ENCODE measurements at regions not wholly inside any gene's neighbourhood (a gene's known extent, or its start where the extent isn't known, plus 50 kb on each side); places are given as distances from the start of the nearest gene placed in this dataset.

DNA sequence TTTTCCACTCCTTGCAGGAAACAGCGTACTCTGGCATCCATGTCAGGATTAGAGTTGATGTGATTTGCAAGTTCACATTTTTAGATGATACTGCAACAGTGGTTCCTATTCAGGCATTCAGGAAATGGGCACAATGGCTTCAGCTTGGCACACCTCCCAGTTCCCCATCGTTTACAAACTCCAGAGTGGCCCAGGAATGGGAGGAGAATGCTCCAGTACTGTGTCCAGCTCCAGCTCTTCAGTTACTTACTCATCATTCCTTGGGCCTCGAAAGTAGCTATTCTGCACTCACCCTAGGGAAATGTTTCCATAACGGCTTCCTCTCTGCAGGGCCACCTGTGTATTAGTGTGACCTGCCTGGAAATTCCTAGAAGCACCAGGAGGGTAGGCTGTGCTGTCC lies 239.7 kb upstream of the RGS6 start:
- TF ChIP-seq, protein P1, sequence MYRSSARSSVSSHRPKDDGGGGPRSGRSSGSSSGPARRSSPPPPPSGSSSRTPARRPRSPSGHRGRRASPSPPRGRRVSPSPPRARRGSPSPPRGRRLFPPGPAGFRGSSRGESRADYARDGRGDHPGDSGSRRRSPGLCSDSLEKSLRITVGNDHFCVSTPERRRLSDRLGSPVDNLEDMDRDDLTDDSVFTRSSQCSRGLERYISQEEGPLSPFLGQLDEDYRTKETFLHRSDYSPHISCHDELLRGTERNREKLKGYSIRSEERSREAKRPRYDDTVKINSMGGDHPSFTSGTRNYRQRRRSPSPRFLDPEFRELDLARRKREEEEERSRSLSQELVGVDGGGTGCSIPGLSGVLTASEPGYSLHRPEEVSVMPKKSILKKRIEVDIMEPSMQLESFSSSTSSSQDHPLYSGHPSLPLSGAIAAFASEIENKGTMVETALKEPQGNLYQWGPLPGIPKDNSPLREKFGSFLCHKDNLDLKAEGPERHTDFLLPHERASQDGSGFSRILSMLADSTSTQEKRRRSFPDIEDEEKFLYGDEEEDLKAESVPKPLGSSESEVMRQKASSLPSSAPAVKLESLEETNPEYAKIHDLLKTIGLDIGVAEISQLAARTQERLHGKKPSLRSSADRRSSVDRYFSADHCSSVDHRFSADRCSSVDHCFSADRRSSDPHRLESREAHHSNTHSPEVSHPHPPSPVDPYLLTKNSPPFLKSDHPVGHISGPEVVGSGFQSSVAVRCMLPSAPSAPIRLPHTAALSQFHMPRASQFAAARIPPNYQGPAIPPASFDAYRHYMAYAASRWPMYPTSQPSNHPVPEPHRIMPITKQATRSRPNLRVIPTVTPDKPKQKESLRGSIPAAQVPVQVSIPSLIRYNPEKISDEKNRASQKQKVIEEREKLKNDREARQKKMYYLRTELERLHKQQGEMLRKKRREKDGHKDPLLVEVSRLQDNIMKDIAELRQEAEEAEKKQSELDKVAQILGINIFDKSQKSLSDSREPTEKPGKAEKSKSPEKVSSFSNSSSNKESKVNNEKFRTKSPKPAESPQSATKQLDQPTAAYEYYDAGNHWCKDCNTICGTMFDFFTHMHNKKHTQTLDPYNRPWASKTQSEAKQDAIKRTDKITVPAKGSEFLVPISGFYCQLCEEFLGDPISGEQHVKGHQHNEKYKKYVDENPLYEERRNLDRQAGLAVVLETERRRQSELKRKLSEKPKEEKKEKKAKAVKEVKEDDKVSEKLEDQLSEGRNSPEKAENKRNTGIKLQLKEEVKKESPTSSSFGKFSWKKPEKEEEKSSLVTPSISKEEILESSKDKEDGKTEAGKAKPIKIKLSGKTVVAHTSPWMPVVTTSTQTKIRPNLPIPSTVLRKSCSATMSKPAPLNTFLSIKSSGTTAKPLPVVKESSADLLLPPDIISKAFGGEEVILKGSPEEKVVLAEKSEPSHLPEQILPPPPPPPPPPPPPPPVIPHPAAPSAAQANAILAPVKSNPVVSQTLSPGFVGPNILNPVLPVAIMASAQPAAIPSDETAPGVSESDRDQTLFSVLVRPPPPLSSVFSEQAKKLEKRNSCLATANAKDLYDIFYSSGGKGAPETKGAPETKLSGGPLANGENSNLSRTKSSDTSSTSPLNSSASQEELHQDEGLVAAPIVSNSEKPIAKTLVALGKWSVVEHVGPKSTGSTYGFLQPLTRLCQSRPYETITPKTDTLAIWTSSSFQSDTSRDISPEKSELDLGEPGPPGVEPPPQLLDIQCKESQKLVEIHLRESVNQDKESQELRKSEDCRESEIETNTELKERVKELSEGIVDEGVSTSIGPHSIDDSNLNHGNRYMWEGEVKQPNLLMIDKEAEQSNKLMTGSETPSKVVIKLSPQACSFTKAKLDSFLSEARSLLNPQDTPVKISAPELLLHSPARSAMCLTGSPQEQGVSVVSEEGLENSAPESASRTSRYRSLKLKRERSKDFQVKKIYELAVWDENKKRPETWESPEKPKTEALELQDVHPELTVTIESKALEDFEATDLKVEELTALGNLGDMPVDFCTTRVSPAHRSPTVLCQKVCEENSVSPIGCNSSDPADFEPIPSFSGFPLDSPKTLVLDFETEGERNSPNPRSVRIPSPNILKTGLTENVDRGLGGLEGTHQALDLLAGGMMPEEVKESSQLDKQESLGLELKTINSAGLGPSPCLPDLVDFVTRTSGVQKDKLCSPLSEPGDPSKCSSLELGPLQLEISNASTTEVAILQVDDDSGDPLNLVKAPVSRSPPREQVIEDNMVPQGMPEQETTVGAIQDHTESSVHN (IDR thresholded peaks at IDR 0.05; ENCODE audit: borderline replicate concordance in 1 of 2, low read depth in 1 of 2): no peak
- TF ChIP-seq JUND (IDR thresholded peaks at IDR 0.05; ENCODE audit: borderline replicate concordance, low read depth, low read length): no peak
- no peak for TF ChIP-seq JUND (tag; IDR thresholded peaks at IDR 0.05; ENCODE audit: borderline replicate concordance, low read depth, low read length)
- TF ChIP-seq MAZ (CRISPR knock-in tag; conservative IDR thresholded peaks at IDR 0.05 in 1 of 2, IDR thresholded peaks at IDR 0.05 in 1 of 2): no peak

Data from K562 (cell line).